ENCODE measurements at regions not wholly inside any gene's neighbourhood (a gene's known extent, or its start where the extent isn't known, plus 50 kb on each side); places are given as distances from the start of the nearest gene placed in this dataset.

- Histone ChIP-seq H3K9ac (ENCODE audit: extremely low read depth, insufficient read length, low read length) (no peak overlapping the region), H3K79me2 (ENCODE audit: insufficient read depth, low read length) (no peaks in the 10 kb centered on the region), H4K8ac (replicated peaks; ENCODE audit: insufficient read length, low read depth, low read length) (no peak overlapping the region), H3K9me3 (ENCODE audit: control insufficient read depth, low read depth, low read length) (no peaks in the 10 kb centered on the region), H2BK120ac (ENCODE audit: low read depth, low read length, poor library complexity, severe bottlenecking) (no peak overlapping the region), H3K27me3 (ENCODE audit: insufficient read depth, low read length) (no peaks in the 10 kb centered on the region), H2BK12ac (ENCODE audit: insufficient read length, low read depth, low read length) (no peak overlapping the region), H3K23me2 (ENCODE audit: insufficient read length, low read depth, low read length, poor library complexity, severe bottlenecking) (no peaks in the 10 kb centered on the region), H3K79me1 (ENCODE audit: insufficient read depth, low read depth, low read length, poor library complexity, severe bottlenecking) (no peaks in the 10 kb centered on the region), H3K4me2 (ENCODE audit: insufficient read depth, insufficient read length, low read length) (no peak overlapping the region), H3K4me1 (ENCODE audit: insufficient read depth, low read length) (peaks cover 5% of the 10 kb centered on the region; the same call in 1 of the 2 replicates), H3K18ac (ENCODE audit: insufficient read length, low read depth, low read length) (no peak overlapping the region), H3K14ac (ENCODE audit: insufficient read depth, low read length) (no peak overlapping the region), H3K23ac (ENCODE audit: insufficient read length, low read depth, low read length) (no peak overlapping the region), H4K20me1 (ENCODE audit: control insufficient read depth, insufficient read depth, insufficient read length) (no peaks in the 10 kb centered on the region), H4K5ac (ENCODE audit: insufficient read length, low read depth, low read length) (no peak overlapping the region), H3K27ac (ENCODE audit: insufficient read length, low read depth, low read length) (no peak overlapping the region), H2BK20ac (ENCODE audit: low read depth, low read length, poor library complexity, severe bottlenecking) (no peak overlapping the region), H2BK15ac (ENCODE audit: low read depth, low read length) (no peak overlapping the region), H4K91ac (ENCODE audit: insufficient read length, low read depth, low read length) (no peak overlapping the region), H3K56ac (ENCODE audit: insufficient read length, low read depth, low read length) (no peak overlapping the region), H3T11ph (ENCODE audit: low read length) (no peak overlapping the region), H2AFZ (ENCODE audit: low read length) (no peak overlapping the region), H3K4ac (ENCODE audit: low read depth, low read length) (no peak overlapping the region), H2AK5ac (ENCODE audit: insufficient read length, low read length) (no peak overlapping the region), H2BK5ac (ENCODE audit: insufficient read length, low read length) (no peak overlapping the region)
- no peak for DNase-seq
- peaks cover 24 to 26% of the 10 kb centered on the region in 2 experiments for H3K4me1 Mint-ChIP-seq
- H3K27me3 Mint-ChIP-seq (ENCODE audit: low read depth): no peaks in the 10 kb centered on the region
- no peak for TF ChIP-seq CTCF (conservative IDR thresholded peaks at IDR 0.05)
- H3K27ac Mint-ChIP-seq: peak overlapping the region in 2 of 3 experiments; percentile 28 to 53; a peak in 2 of 7 replicates
- WGBS (ENCODE audit: extremely low coverage, insufficient read length, low lambda C conversion rate): no CpG with 5 or more reads among the region's 2 CpGs
- H3K4me3 Mint-ChIP-seq: no peak overlapping the region
- H3K36me3 Mint-ChIP-seq (ENCODE audit: insufficient read depth in 1 of 3, low read depth in 3 of 3): peaks cover 7 to 27% (median 13%) of the 10 kb centered on the region in 3 experiments; a peak in 6 of 7 replicates
- H3K9me3 Mint-ChIP-seq: peaks cover 12 to 20% of the 10 kb centered on the region in 2 experiments; a peak in 4 of 5 replicates
These were observed 512.2 kb upstream of the ALCAM start for GRCh38 chr3:104854468-104854867.
